CD14-positive monocyte (primary cell): ENCODE measurements at regions not wholly inside any gene's neighbourhood (a gene's known extent, or its start where the extent isn't known, plus 50 kb on each side); places are given as distances from the start of the nearest gene placed in this dataset.

ENCODE experiments used
- DNase-seq, 3 donors: peaks; one replicate each; pipeline ENCODE4 v3.0.0-alpha.2; 2011 to 2022
- H2AFZ ChIP-seq: 2 replicates; pipeline ENCODE4 v1.6.0; 2012; ENCODE audit warnings: mild to moderate bottlenecking, low read depth, low read length, inconsistent platforms; ENCODE audit not compliant: insufficient read depth, poor library complexity, severe bottlenecking
- H3K27ac ChIP-seq, 2 donors: 1 replicate in 1 of 2; 2 replicates in 1 of 2; pipeline ENCODE4 v1.5.1; 2012 to 2013; ENCODE audit warnings: low read length in 2 of 2, control low read depth in 1 of 2, inconsistent platforms in 1 of 2, low read depth in 1 of 2, mild to moderate bottlenecking in 1 of 2
- H3K27me3 ChIP-seq, 2 donors: one replicate each; pipeline versions ENCODE4 v1.6.0 to v1.6.1; 2011 to 2013; ENCODE audit warnings: low read length in 2 of 2; ENCODE audit not compliant: control insufficient read depth in 2 of 2, insufficient read depth in 2 of 2
- H3K36me3 ChIP-seq, 2 donors: replicated peaks in 1 of 2; 1 replicate in 1 of 2; 2 replicates in 1 of 2; pipeline versions ENCODE4 v1.5.1 to v1.6.1; 2012 to 2013; ENCODE audit warnings: low read length in 2 of 2, control low read depth in 1 of 2, inconsistent platforms in 1 of 2, mild to moderate bottlenecking in 1 of 2; ENCODE audit not compliant: insufficient read depth in 2 of 2, control insufficient read depth in 1 of 2
- H3K4me1 ChIP-seq, 2 donors: 1 replicate in 1 of 2; 2 replicates in 1 of 2; pipeline versions ENCODE4 v1.5.1 to v1.6.1; 2012 to 2013; ENCODE audit warnings: low read length in 2 of 2, control low read depth in 1 of 2, inconsistent platforms in 1 of 2, mild to moderate bottlenecking in 1 of 2, moderate library complexity in 1 of 2; ENCODE audit not compliant: insufficient read depth in 2 of 2, control insufficient read depth in 1 of 2
- H3K4me2 ChIP-seq: replicated peaks from 2 replicates; pipeline ENCODE3; 2012; ENCODE audit warnings: low read length, moderate library complexity, mild to moderate bottlenecking; ENCODE audit not compliant: poor library complexity, severe bottlenecking; ENCODE audit errors: extremely low read depth
- H3K4me3 ChIP-seq, 3 experiments: fragments of 200-600 bp in 1 of 3; sonication (generic) in 1 of 3; replicated peaks in 1 of 3; 1 replicate in 2 of 3; 2 replicates in 1 of 3; pipeline ENCODE4 v1.5.1; 2011 to 2013; ENCODE audit warnings: low read length in 3 of 3, mild to moderate bottlenecking in 3 of 3, control low read depth in 2 of 3, low read depth in 2 of 3, inconsistent platforms in 1 of 3, moderate library complexity in 1 of 3
- H3K79me2 ChIP-seq: 2 replicates; pipeline ENCODE4 v1.6.0; 2012; ENCODE audit warnings: mild to moderate bottlenecking, control low read depth, inconsistent platforms, low read length, moderate library complexity; ENCODE audit not compliant: insufficient read depth
- H3K9ac ChIP-seq: 2 replicates; pipeline ENCODE4 v1.6.0; 2017; ENCODE audit warnings: low read length, mild to moderate bottlenecking; ENCODE audit not compliant: insufficient read depth, poor library complexity, severe bottlenecking
- H3K9me3 ChIP-seq, 2 donors: replicated peaks in 1 of 2; 1 replicate in 1 of 2; 2 replicates in 1 of 2; pipeline versions ENCODE4 v1.5.1 to v1.6.1; 2012 to 2013; ENCODE audit warnings: low read length in 2 of 2, control low read depth in 1 of 2; ENCODE audit not compliant: control insufficient read depth in 1 of 2, insufficient read depth in 1 of 2
- H4K20me1 ChIP-seq: 2 replicates; pipeline ENCODE4 v1.6.0; 2012; ENCODE audit warnings: mild to moderate bottlenecking, low read length, control low read depth, moderate library complexity; ENCODE audit not compliant: insufficient read depth
- H3K27ac Mint-ChIP-seq, 7 donors: one replicate each; pipeline ENCODE4 v1.8.0; 2020; ENCODE audit warnings: mild to moderate bottlenecking in 7 of 7, mixed read lengths in 7 of 7, moderate library complexity in 6 of 7, inconsistent platforms in 2 of 7
- H3K27me3 Mint-ChIP-seq, 3 donors: one replicate each; pipeline ENCODE4 v1.8.0; 2021 to 2022; ENCODE audit warnings: low read depth in 3 of 3, mild to moderate bottlenecking in 3 of 3, mixed read lengths in 3 of 3, moderate library complexity in 3 of 3, inconsistent platforms in 1 of 3
- H3K36me3 Mint-ChIP-seq, 2 donors: one replicate each; pipeline ENCODE4 v1.8.0; 2020; ENCODE audit warnings: mixed read lengths in 2 of 2, inconsistent platforms in 1 of 2, mild to moderate bottlenecking in 1 of 2
- H3K4me1 Mint-ChIP-seq: one replicate; pipeline ENCODE4 v1.8.0; 2020; ENCODE audit warnings: mild to moderate bottlenecking, mixed read lengths
- H3K4me3 Mint-ChIP-seq, 2 donors: one replicate each; pipeline ENCODE4 v1.8.0; 2020; ENCODE audit warnings: mild to moderate bottlenecking in 2 of 2, mixed read lengths in 2 of 2, moderate library complexity in 1 of 2
- H3K9me3 Mint-ChIP-seq, 7 donors: one replicate each; pipeline ENCODE4 v1.8.0; 2020 to 2022; ENCODE audit warnings: mixed read lengths in 7 of 7, mild to moderate bottlenecking in 6 of 7, moderate library complexity in 6 of 7, inconsistent platforms in 2 of 7
- CTCF ChIP-seq: fragments of 200-600 bp; IDR thresholded peaks from one replicate; pipeline ENCODE4 v1.8.0; 2022; ENCODE audit warnings: antibody characterized with exemption, mild to moderate bottlenecking
- WGBS: methylation state at CpG from one replicate; pipeline ENCODE4 v1.1.5; 2013; ENCODE audit warnings: missing lambda C conversion rate; ENCODE audit not compliant: insufficient coverage; 5-methylcytosine and 5-hydroxymethylcytosine counted together
- intact Hi-C, 2 donors: fragments of 100-400 bp; cut with micrococcal nuclease; formaldehyde crosslinking; loops; one replicate each; pipeline versions ENCODE4 v1.15.0 to v1.15.1; 2023

- H3K27me3 Mint-ChIP-seq = no peaks in the 10 kb centered on the region
- H3K9ac ChIP-seq = no peak overlapping the region
- H3K4me1 Mint-ChIP-seq = no peaks in the 10 kb centered on the region
- H2AFZ ChIP-seq = no peak overlapping the region
- TF ChIP-seq CTCF = no peak
- no peak overlapping the region for H3K4me2 ChIP-seq
- no peak overlapping the region for H3K27ac ChIP-seq
- peaks cover 0 to 11% (median 0%) of the 10 kb centered on the region in 7 donors for H3K9me3 Mint-ChIP-seq
- intact Hi-C loops = no loop called here
- H4K20me1 ChIP-seq = no peaks in the 10 kb centered on the region
- H3K4me3 ChIP-seq = no peak overlapping the region
- peaks cover 0 to 5% of the 10 kb centered on the region in 2 donors for H3K9me3 ChIP-seq
- WGBS = no CpG with 5 or more reads among the region's 2 CpGs
- H3K27me3 ChIP-seq = no peaks in the 10 kb centered on the region
- H3K79me2 ChIP-seq = no peaks in the 10 kb centered on the region
- no peaks in the 10 kb centered on the region for H3K4me1 ChIP-seq
- H3K4me3 Mint-ChIP-seq = no peak overlapping the region
- H3K36me3 Mint-ChIP-seq = no peaks in the 10 kb centered on the region
- H3K27ac Mint-ChIP-seq = no peak overlapping the region
- DNase-seq = no peak
- no peaks in the 10 kb centered on the region for H3K36me3 ChIP-seq
Observed at GRCh38 chr5:5777013-5777412, 354.5 kb downstream of the ICE1 start.

- Histone ChIP-seq H3K27ac (no peak overlapping the region), H3K4me2 (no peak overlapping the region), H4K20me1 (no peaks in the 10 kb centered on the region), H3K9ac (no peak overlapping the region), H3K9me3 (peaks cover 0 to 5% of the 10 kb centered on the region in 2 donors), H3K4me1 (no peaks in the 10 kb centered on the region), H3K4me3 (no peak overlapping the region), H3K27me3 (no peaks in the 10 kb centered on the region), H3K79me2 (no peaks in the 10 kb centered on the region), H2AFZ (no peak overlapping the region), H3K36me3 (no peaks in the 10 kb centered on the region)
- no peak overlapping the region for H3K27ac Mint-ChIP-seq
- H3K36me3 Mint-ChIP-seq = no peaks in the 10 kb centered on the region
- H3K9me3 Mint-ChIP-seq = peaks cover 0 to 11% (median 2%) of the 10 kb centered on the region in 7 donors
- intact Hi-C loops = no loop called here
- DNase-seq = no peak
- H3K4me3 Mint-ChIP-seq = no peak overlapping the region
- no peak for TF ChIP-seq CTCF
- WGBS = 100% methylated on average over 1 of the region's 3 CpGs
- no peaks in the 10 kb centered on the region for H3K4me1 Mint-ChIP-seq
- H3K27me3 Mint-ChIP-seq = no peaks in the 10 kb centered on the region
Observed at GRCh38 chr5:5772202-5772601, 349.7 kb downstream of the ICE1 start.
